ENCODE measurements at regions not wholly inside any gene's neighbourhood (a gene's known extent, or its start where the extent isn't known, plus 50 kb on each side); places are given as distances from the start of the nearest gene placed in this dataset.

DNA sequence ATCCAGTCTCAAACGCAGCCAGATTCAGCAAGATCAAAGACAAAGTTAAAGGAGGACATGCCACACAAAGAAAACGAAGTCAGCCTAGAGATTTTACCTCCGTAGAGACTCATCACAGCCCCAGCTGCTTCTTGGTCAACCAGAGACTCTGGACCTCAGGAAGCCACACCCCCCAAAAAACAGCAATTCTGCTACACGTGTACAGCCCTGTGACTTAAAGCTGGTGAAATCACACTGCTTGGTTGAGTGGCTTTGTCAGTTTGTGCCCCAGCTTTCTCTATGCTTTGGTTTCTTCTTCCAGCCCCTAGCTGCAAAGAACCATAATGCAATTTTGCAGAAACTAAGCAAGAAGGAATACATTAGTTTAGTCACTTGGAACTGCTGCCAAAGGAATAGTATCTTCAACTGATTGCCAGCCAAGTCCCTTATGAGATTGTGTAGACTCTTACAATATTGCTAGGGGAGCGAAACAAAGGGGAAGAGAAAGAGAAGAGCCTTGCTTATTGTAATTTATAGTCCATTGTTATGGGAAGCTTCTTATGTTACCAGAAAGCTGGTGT is 158.8 kb upstream of the ZNF462 start:
- Histone ChIP-seq H3K4me3 (no peak overlapping the region), H3K27me3 (ENCODE audit: control insufficient read depth in 3 of 3, insufficient read depth in 3 of 3, low read length in 2 of 3) (no peaks in the 10 kb centered on the region), H3K36me3 (ENCODE audit: control insufficient read depth in 4 of 4, insufficient read depth in 4 of 4, low read length in 4 of 4) (no peaks in the 10 kb centered on the region), H3K27ac (ENCODE audit: low read depth in 1 of 2, low read length in 1 of 2) (no peak overlapping the region), H3K9me3 (ENCODE audit: control insufficient read depth in 4 of 4, insufficient read depth in 3 of 4, low read length in 3 of 4) (peaks cover 0 to 2% (median 0%) of the 10 kb centered on the region in 4 donors), H3K4me1 (ENCODE audit: control insufficient read depth in 5 of 5, insufficient read depth in 5 of 5, low read length in 5 of 5) (peaks cover 0 to 3% (median 0%) of the 10 kb centered on the region in 5 donors), H3K9ac (ENCODE audit: insufficient read depth in 1 of 2, low read length in 2 of 2) (no peak overlapping the region)
- TF ChIP-seq, protein P1, sequence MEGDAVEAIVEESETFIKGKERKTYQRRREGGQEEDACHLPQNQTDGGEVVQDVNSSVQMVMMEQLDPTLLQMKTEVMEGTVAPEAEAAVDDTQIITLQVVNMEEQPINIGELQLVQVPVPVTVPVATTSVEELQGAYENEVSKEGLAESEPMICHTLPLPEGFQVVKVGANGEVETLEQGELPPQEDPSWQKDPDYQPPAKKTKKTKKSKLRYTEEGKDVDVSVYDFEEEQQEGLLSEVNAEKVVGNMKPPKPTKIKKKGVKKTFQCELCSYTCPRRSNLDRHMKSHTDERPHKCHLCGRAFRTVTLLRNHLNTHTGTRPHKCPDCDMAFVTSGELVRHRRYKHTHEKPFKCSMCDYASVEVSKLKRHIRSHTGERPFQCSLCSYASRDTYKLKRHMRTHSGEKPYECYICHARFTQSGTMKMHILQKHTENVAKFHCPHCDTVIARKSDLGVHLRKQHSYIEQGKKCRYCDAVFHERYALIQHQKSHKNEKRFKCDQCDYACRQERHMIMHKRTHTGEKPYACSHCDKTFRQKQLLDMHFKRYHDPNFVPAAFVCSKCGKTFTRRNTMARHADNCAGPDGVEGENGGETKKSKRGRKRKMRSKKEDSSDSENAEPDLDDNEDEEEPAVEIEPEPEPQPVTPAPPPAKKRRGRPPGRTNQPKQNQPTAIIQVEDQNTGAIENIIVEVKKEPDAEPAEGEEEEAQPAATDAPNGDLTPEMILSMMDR (IDR thresholded peaks at IDR 0.05; ENCODE audit: control extremely low read depth, extremely low read depth): no peak
- ATAC-seq (ENCODE audit: insufficient read depth, low FRiP score) (no peak), DNase-seq (no peak)
- WGBS, 2 donors: 81 to 89% methylated on average over 5 of the region's 5 CpGs

DNA sequence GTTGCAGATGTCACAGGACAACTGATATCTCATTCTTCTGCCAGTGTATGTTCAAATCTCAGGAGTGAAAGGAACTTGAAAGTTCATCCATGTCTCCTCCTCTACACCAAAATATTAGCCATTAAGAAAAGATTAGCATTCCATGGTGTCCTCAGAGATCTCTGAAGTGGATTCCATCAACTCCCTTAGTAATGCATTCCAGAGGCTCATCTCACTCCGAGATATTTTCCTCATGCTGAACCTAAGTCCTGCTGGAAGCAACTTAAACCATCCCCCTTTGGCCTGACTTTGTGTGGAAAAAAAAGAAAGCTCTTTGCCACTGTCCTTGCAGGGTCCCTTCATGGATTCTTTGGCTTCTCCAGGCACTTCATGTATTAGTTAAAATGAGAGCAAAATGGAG is 155.7 kb upstream of the ZNF462 start:
- 59 to 77% methylated on average over 1 of the region's 1 CpG for WGBS, 2 donors
- no peak for DNase-seq
- ATAC-seq (ENCODE audit: insufficient read depth, low FRiP score): no peak
- Histone ChIP-seq H3K27me3 (ENCODE audit: control insufficient read depth in 3 of 3, insufficient read depth in 3 of 3, low read length in 2 of 3) (no peaks in the 10 kb centered on the region), H3K4me1 (ENCODE audit: control insufficient read depth in 5 of 5, insufficient read depth in 5 of 5, low read length in 5 of 5) (no peaks in the 10 kb centered on the region), H3K27ac (ENCODE audit: low read depth in 1 of 2, low read length in 1 of 2) (no peak overlapping the region), H3K9ac (ENCODE audit: insufficient read depth in 1 of 2, low read length in 2 of 2) (no peak overlapping the region), H3K36me3 (ENCODE audit: control insufficient read depth in 4 of 4, insufficient read depth in 4 of 4, low read length in 4 of 4) (no peaks in the 10 kb centered on the region), H3K9me3 (ENCODE audit: control insufficient read depth in 4 of 4, insufficient read depth in 3 of 4, low read length in 3 of 4) (peaks cover 0 to 2% (median 0%) of the 10 kb centered on the region in 4 donors), H3K4me3 (no peak overlapping the region)
- TF ChIP-seq, protein P1 (IDR thresholded peaks at IDR 0.05; ENCODE audit: control extremely low read depth, extremely low read depth): no peak

DNA sequence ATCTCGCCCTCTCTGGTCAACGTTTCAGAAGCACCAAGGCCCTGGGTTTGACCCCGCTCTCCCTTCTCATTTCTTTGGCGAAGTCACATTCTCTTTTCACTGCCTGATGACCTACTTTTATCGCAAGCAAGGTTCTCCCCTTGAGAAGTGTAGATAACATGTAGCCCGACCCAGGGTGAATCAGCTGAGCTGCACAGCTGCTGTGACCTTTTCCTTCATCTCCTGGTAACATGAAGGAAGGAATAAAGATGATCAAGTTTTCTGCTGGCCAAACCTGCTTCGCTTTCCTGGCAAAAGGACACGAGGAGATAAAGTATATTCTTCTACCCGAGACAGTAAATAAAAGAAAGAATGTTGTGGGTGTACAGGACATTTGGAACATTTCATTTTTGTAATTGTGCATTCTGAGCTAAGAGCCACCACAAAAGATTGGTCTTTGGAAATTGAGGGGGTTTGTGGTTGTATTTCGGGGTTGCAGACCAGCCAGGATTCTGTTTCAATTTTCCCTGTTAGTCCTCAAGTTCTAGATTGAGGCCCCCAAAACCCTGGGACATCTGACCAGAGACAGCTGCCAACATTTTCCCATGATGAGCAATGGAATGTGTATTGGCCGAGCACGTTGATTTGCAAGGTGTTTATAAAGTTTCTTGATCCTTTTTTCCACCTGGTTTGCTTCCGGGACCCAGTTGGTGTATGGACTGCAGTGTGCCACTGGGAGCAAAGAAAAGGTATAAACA is 155.1 kb upstream of the ZNF462 start:
- ATAC-seq (ENCODE audit: insufficient read depth, low FRiP score): no peak

More for the DNA sequence above, 155.1 kb upstream of the ZNF462 start:
- H3K4me1 ChIP-seq (ENCODE audit: control insufficient read depth in 5 of 5, insufficient read depth in 5 of 5, low read length in 5 of 5): no peaks in the 10 kb centered on the region
- H3K27me3 ChIP-seq (ENCODE audit: control insufficient read depth in 3 of 3, insufficient read depth in 3 of 3, low read length in 2 of 3): no peaks in the 10 kb centered on the region
- WGBS, 2 donors: 67 to 83% methylated on average over 13 of the region's 13 CpGs
- H3K27ac ChIP-seq (ENCODE audit: low read depth in 1 of 2, low read length in 1 of 2): peak overlapping the region in 1 of 2 donors; percentile 49
- no peak overlapping the region for H3K9ac ChIP-seq (ENCODE audit: insufficient read depth in 1 of 2, low read length in 2 of 2)
- H3K36me3 ChIP-seq (ENCODE audit: control insufficient read depth in 4 of 4, insufficient read depth in 4 of 4, low read length in 4 of 4): no peaks in the 10 kb centered on the region
- DNase-seq: no peak
- H3K4me3 ChIP-seq: no peak overlapping the region
- H3K9me3 ChIP-seq (ENCODE audit: control insufficient read depth in 4 of 4, insufficient read depth in 3 of 4, low read length in 3 of 4): peaks cover 0 to 2% (median 0%) of the 10 kb centered on the region in 4 donors
- TF ChIP-seq, protein P1 (IDR thresholded peaks at IDR 0.05; ENCODE audit: control extremely low read depth, extremely low read depth): no peak
